NT2/D1 (cell line): ENCODE measurements at regions not wholly inside any gene's neighbourhood (a gene's known extent, or its start where the extent isn't known, plus 50 kb on each side); places are given as distances from the start of the nearest gene placed in this dataset.
"Not testable (repeated sequence)": the region's sequence is repeated elsewhere in the genome, so short reads cannot be mapped to it uniquely, and the experiment has no call there.

ENCODE experiments used
- SUZ12 ChIP-seq: IDR thresholded peaks from 2 replicates; pipeline ENCODE4 v1.6.1; 2011; ENCODE audit not compliant: insufficient read length, insufficient read depth; ENCODE audit errors: extremely low read depth
- YY1 ChIP-seq: IDR thresholded peaks from 2 replicates; pipeline ENCODE4 v1.6.1; 2011; ENCODE audit not compliant: insufficient read length, insufficient read depth
- ZNF274 ChIP-seq: IDR thresholded peaks from 2 replicates; pipeline ENCODE4 v1.6.1; 2011; ENCODE audit warnings: mild to moderate bottlenecking, low read depth, low read length

- TF ChIP-seq ZNF274, SUZ12, YY1: not testable (repeated sequence)
Measured at GRCh38 chr10:84650628-84651027, 322.2 kb downstream of the CCSER2 start.
